ENCODE measurements at regions not wholly inside any gene's neighbourhood (a gene's known extent, or its start where the extent isn't known, plus 50 kb on each side); places are given as distances from the start of the nearest gene placed in this dataset.

DNA sequence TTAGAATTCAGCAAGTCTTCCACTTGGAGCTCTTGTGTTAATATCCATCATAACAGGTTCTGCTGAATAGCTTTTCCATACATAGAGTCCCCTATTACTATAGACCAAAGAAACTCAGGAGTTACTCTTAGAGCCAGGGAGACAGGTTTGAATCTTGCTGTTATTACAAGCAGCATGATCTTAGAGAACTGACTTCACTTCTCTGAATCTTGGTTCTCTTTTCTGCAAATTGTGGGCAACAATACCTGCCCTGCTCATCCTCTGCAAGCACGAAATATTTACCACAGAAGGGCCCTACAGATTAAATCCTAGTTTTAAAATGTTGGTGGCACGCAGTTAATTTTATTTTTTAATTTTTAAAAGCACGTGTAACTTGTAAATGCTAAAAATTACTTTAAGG, 111.7 kb downstream of the TLR4 start:
- CTCF ChIA-PET = no interaction called here
- no TSS peak for BruUV-seq (replicated peaks)
- WGBS (ENCODE audit: insufficient coverage, insufficient replicate concordance, low lambda C conversion rate, missing lambda C conversion rate) = 40% methylated on average over 3 of the region's 3 CpGs
- no peak for FAIRE-seq
- POLR2A ChIA-PET = no interaction called here
- RAD21 ChIA-PET (ENCODE audit: unreplicated experiment) = no interaction called here
- Histone ChIP-seq H3K9me3 (replicated peaks; ENCODE audit: control insufficient read depth, insufficient read depth, low read length) (no peaks in the 10 kb centered on the region), H3K36me3 (ENCODE audit: control insufficient read depth in 2 of 2, insufficient read depth in 2 of 2, low read length in 1 of 2) (no peaks in the 10 kb centered on the region), H4K20me1 (ENCODE audit: control insufficient read depth, insufficient read depth) (no peaks in the 10 kb centered on the region), H3K9ac (ENCODE audit: control insufficient read depth, insufficient read depth, low read length) (no peak overlapping the region), H3K79me2 (ENCODE audit: control insufficient read depth, insufficient read depth, low read length) (no peaks in the 10 kb centered on the region), H2AFZ (ENCODE audit: control insufficient read depth, low read depth, low read length) (no peak overlapping the region), H3K27ac (ENCODE audit: control insufficient read depth, insufficient read depth) (no peak overlapping the region), H3K4me2 (ENCODE audit: control insufficient read depth, insufficient read depth) (no peak overlapping the region), H3K4me1 (ENCODE audit: control insufficient read depth, insufficient read depth, low read length) (no peaks in the 10 kb centered on the region), H3K4me3 (no peak overlapping the region), H3K27me3 (replicated peaks in 1 of 2; ENCODE audit: control insufficient read depth in 2 of 2, insufficient read depth in 2 of 2, low read length in 1 of 2) (no peaks in the 10 kb centered on the region)
- no peak for TF ChIP-seq NFXL1 (IDR thresholded peaks at IDR 0.05; ENCODE audit: borderline replicate concordance)
- TF ChIP-seq, protein P1, sequence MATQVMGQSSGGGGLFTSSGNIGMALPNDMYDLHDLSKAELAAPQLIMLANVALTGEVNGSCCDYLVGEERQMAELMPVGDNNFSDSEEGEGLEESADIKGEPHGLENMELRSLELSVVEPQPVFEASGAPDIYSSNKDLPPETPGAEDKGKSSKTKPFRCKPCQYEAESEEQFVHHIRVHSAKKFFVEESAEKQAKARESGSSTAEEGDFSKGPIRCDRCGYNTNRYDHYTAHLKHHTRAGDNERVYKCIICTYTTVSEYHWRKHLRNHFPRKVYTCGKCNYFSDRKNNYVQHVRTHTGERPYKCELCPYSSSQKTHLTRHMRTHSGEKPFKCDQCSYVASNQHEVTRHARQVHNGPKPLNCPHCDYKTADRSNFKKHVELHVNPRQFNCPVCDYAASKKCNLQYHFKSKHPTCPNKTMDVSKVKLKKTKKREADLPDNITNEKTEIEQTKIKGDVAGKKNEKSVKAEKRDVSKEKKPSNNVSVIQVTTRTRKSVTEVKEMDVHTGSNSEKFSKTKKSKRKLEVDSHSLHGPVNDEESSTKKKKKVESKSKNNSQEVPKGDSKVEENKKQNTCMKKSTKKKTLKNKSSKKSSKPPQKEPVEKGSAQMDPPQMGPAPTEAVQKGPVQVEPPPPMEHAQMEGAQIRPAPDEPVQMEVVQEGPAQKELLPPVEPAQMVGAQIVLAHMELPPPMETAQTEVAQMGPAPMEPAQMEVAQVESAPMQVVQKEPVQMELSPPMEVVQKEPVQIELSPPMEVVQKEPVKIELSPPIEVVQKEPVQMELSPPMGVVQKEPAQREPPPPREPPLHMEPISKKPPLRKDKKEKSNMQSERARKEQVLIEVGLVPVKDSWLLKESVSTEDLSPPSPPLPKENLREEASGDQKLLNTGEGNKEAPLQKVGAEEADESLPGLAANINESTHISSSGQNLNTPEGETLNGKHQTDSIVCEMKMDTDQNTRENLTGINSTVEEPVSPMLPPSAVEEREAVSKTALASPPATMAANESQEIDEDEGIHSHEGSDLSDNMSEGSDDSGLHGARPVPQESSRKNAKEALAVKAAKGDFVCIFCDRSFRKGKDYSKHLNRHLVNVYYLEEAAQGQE (IDR thresholded peaks at IDR 0.05; ENCODE audit: low read depth, low read length) = no peak
- no peak for TF ChIP-seq POLR2AphosphoS2 (IDR thresholded peaks at IDR 0.05; ENCODE audit: low read depth, low read length)
- TF ChIP-seq, protein P2, sequence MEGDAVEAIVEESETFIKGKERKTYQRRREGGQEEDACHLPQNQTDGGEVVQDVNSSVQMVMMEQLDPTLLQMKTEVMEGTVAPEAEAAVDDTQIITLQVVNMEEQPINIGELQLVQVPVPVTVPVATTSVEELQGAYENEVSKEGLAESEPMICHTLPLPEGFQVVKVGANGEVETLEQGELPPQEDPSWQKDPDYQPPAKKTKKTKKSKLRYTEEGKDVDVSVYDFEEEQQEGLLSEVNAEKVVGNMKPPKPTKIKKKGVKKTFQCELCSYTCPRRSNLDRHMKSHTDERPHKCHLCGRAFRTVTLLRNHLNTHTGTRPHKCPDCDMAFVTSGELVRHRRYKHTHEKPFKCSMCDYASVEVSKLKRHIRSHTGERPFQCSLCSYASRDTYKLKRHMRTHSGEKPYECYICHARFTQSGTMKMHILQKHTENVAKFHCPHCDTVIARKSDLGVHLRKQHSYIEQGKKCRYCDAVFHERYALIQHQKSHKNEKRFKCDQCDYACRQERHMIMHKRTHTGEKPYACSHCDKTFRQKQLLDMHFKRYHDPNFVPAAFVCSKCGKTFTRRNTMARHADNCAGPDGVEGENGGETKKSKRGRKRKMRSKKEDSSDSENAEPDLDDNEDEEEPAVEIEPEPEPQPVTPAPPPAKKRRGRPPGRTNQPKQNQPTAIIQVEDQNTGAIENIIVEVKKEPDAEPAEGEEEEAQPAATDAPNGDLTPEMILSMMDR (IDR thresholded peaks at IDR 0.05 in 2 of 3, conservative IDR thresholded peaks at IDR 0.05 in 1 of 3; ENCODE audit: control insufficient read depth in 2 of 3, extremely low read depth in 1 of 3, insufficient read depth in 1 of 3, low read depth in 3 of 3, low read length in 3 of 3) = no peak
- no peak for TF ChIP-seq EZH2 (IDR thresholded peaks at IDR 0.05; ENCODE audit: borderline replicate concordance, control insufficient read depth, low read depth, low read length)
- no peak for TF ChIP-seq EED (IDR thresholded peaks at IDR 0.05; ENCODE audit: low read depth)
- no peak for TF ChIP-seq ETV6 (conservative IDR thresholded peaks at IDR 0.05 in 1 of 2, IDR thresholded peaks at IDR 0.05 in 1 of 2; ENCODE audit: borderline replicate concordance in 1 of 2, low read depth in 1 of 2)
- TF ChIP-seq SMARCA5 (IDR thresholded peaks at IDR 0.05) = no peak
- no peak for TF ChIP-seq MYB (IDR thresholded peaks at IDR 0.05; ENCODE audit: borderline replicate concordance, low read depth, low read length)
- TF ChIP-seq BCL11A (IDR thresholded peaks at IDR 0.05; ENCODE audit: low read depth, low read length) = no peak
- no peak for TF ChIP-seq HDGF (IDR thresholded peaks at IDR 0.05)
- TF ChIP-seq, protein P3, sequence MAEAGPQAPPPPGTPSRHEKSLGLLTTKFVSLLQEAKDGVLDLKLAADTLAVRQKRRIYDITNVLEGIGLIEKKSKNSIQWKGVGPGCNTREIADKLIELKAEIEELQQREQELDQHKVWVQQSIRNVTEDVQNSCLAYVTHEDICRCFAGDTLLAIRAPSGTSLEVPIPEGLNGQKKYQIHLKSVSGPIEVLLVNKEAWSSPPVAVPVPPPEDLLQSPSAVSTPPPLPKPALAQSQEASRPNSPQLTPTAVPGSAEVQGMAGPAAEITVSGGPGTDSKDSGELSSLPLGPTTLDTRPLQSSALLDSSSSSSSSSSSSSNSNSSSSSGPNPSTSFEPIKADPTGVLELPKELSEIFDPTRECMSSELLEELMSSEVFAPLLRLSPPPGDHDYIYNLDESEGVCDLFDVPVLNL (IDR thresholded peaks at IDR 0.05; ENCODE audit: low read depth, low read length) = no peak
- DNase-seq (ENCODE audit: low read depth, low spot score) = no peak
- SMC1A ChIA-PET (ENCODE audit: uncharacterized antibody, unreplicated experiment) = no interaction called here
- peak; percentile 60 for ATAC-seq
- intact Hi-C loops (cut with micrococcal nuclease; ENCODE audit: unreplicated experiment) (no loop called here), in situ Hi-C loops (cut with MboI) (no loop called here)

Measured in GM12878 (cell line).